ENCODE measurements at regions not wholly inside any gene's neighbourhood (a gene's known extent, or its start where the extent isn't known, plus 50 kb on each side); places are given as distances from the start of the nearest gene placed in this dataset.

GRCh38 chr4:23993373-23993772 is 103.5 kb upstream of the PPARGC1A start:
- Mint-ChIP-seq H3K27ac (ENCODE audit: unreplicated experiment) (no peak overlapping the region), H3K36me3 (ENCODE audit: unreplicated experiment) (no peaks in the 10 kb centered on the region), H3K4me3 (ENCODE audit: unreplicated experiment) (no peak overlapping the region), H3K4me1 (ENCODE audit: unreplicated experiment) (no peaks in the 10 kb centered on the region), H3K27me3 (ENCODE audit: unreplicated experiment) (peaks cover 12% of the 10 kb centered on the region), H3K9me3 (ENCODE audit: unreplicated experiment) (no peaks in the 10 kb centered on the region)
- DNase-seq (ENCODE audit: extremely low spot score, unreplicated experiment): no peak
- no peak for TF ChIP-seq CTCF (IDR thresholded peaks at IDR 0.05)

- H3K27me3 Mint-ChIP-seq (ENCODE audit: unreplicated experiment): peaks cover 12% of the 10 kb centered on the region
Measured at GRCh38 chr4:23991444-23991843, 101.6 kb upstream of the PPARGC1A start.

GRCh38 chr4:23986270-23986669 is 96.4 kb upstream of the PPARGC1A start:
- TF ChIP-seq CTCF (IDR thresholded peaks at IDR 0.05): no peak
- Mint-ChIP-seq H3K4me1 (ENCODE audit: unreplicated experiment) (no peaks in the 10 kb centered on the region), H3K27me3 (ENCODE audit: unreplicated experiment) (peaks cover 2% of the 10 kb centered on the region), H3K9me3 (ENCODE audit: unreplicated experiment) (no peaks in the 10 kb centered on the region), H3K36me3 (ENCODE audit: unreplicated experiment) (no peaks in the 10 kb centered on the region), H3K27ac (ENCODE audit: unreplicated experiment) (no peak overlapping the region), H3K4me3 (ENCODE audit: unreplicated experiment) (no peak overlapping the region)
- DNase-seq (ENCODE audit: extremely low spot score, unreplicated experiment): no peak

More at GRCh38 chr4:23991444-23991843, 101.6 kb upstream of the PPARGC1A start:
- no peaks in the 10 kb centered on the region for H3K9me3 Mint-ChIP-seq (ENCODE audit: unreplicated experiment)
- no peak overlapping the region for H3K27ac Mint-ChIP-seq (ENCODE audit: unreplicated experiment)
- H3K36me3 Mint-ChIP-seq (ENCODE audit: unreplicated experiment): no peaks in the 10 kb centered on the region
- TF ChIP-seq CTCF (IDR thresholded peaks at IDR 0.05): no peak
- no peak overlapping the region for H3K4me3 Mint-ChIP-seq (ENCODE audit: unreplicated experiment)
- no peak for DNase-seq (ENCODE audit: extremely low spot score, unreplicated experiment)
- H3K4me1 Mint-ChIP-seq (ENCODE audit: unreplicated experiment): no peaks in the 10 kb centered on the region

- no peak overlapping the region for H3K4me3 Mint-ChIP-seq (ENCODE audit: unreplicated experiment)
- H3K27me3 Mint-ChIP-seq (ENCODE audit: unreplicated experiment): no peaks in the 10 kb centered on the region
- H3K4me1 Mint-ChIP-seq (ENCODE audit: unreplicated experiment): peaks cover 6% of the 10 kb centered on the region
- no peak for TF ChIP-seq CTCF (IDR thresholded peaks at IDR 0.05)
- DNase-seq (ENCODE audit: extremely low spot score, unreplicated experiment): no peak
- H3K36me3 Mint-ChIP-seq (ENCODE audit: unreplicated experiment): no peaks in the 10 kb centered on the region
- no peak overlapping the region for H3K27ac Mint-ChIP-seq (ENCODE audit: unreplicated experiment)
- no peaks in the 10 kb centered on the region for H3K9me3 Mint-ChIP-seq (ENCODE audit: unreplicated experiment)
Measured at GRCh38 chr4:23981328-23981727, 91.5 kb upstream of the PPARGC1A start.

- Mint-ChIP-seq H3K4me3 (ENCODE audit: unreplicated experiment) (no peak overlapping the region), H3K27ac (ENCODE audit: unreplicated experiment) (no peak overlapping the region), H3K36me3 (ENCODE audit: unreplicated experiment) (no peaks in the 10 kb centered on the region), H3K27me3 (ENCODE audit: unreplicated experiment) (no peaks in the 10 kb centered on the region), H3K4me1 (ENCODE audit: unreplicated experiment) (peaks cover 6% of the 10 kb centered on the region), H3K9me3 (ENCODE audit: unreplicated experiment) (no peaks in the 10 kb centered on the region)
- TF ChIP-seq CTCF (IDR thresholded peaks at IDR 0.05): no peak
- DNase-seq (ENCODE audit: extremely low spot score, unreplicated experiment): no peak
Measured at GRCh38 chr4:23979534-23979933, 89.7 kb upstream of the PPARGC1A start.

Measured in osteocyte (in vitro differentiated cells).